Fibroblast of gingiva (primary cell): ENCODE measurements at regions not wholly inside any gene's neighbourhood (a gene's known extent, or its start where the extent isn't known, plus 50 kb on each side); places are given as distances from the start of the nearest gene placed in this dataset.

Experiments
- DNase-seq: peaks from one replicate; pipeline ENCODE4 v3.0.0-alpha.2; 2011; ENCODE audit warnings: low read depth

DNA sequence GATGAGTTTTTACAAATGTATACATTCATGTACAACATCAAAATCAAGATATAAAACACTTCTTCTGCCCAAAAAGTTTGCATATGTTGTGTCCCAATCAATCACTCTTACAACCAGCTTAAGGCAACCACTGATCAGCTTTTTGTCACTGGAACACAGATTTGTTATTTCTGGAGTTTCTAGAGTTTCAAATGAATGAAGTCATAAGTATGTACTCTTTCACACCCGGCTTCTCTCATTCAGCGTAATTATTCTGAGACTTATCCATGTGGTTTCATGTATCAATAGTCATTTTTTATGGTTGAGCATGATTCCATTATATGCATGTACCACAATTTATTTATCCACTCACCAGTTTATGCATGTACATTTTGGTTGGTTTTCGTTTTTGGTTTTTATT, 53.0 kb upstream of the CORO2B start:
- DNase-seq, result no peak

DNA sequence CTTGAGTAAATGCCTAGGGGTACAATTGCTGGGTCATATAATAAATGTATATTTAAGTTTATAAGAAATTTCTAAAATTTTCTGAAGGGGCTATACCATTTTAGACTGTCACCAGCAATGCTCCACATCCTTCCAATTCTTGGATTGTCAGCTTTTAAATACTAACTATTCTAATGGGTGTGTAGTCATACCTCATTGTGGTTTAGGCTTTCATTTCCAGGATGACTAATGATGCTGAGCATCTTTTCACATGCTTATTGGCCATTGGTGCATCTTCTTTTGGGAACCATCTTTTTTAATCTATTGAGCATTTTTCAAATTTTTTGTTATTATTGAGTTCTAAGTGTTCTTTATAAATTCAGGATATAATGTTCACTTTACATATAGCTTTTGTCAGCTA, 52.5 kb upstream of the CORO2B start:
- DNase-seq, result no peak

- DNase-seq, result no peak
These were observed 52.0 kb upstream of the CORO2B start for GRCh38 chr15:68526784-68527183.

DNA sequence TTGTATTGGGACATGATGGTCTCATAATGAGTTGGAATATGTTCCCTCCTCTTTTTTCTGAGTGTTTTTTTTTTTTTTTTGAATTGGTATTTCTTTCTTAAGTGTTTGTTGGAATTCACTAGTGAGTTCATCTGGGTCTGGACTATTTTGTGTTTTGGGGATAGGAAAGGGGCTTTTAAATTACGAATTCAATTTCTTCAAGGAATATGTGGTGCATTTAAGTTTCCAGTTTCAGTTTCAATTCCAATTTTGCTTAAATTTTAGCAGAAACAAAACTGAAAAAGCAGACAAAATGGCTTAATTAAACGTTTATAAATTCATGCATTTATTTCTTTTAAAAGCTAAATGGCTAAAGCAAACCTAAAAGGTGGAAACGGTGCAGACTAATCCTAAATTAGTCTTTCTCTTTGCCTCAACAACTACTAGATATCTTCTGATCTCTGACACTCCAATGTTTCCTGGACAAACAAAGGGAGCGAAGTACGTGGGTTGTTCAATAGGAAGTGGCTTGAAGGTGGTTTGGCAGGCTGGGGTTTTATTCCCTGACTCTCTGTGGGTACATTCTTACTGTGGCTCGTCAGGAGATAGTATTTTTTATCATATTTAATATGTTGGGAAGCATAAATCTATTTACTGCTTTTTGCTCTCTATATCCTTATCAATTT, 50.0 kb upstream of the CORO2B start:
- DNase-seq, result no peak
